HL-60 (cell line): ENCODE measurements at regions not wholly inside any gene's neighbourhood (a gene's known extent, or its start where the extent isn't known, plus 50 kb on each side); places are given as distances from the start of the nearest gene placed in this dataset.
"Not testable (repeated sequence)": the region's sequence is repeated elsewhere in the genome, so short reads cannot be mapped to it uniquely, and the experiment has no call there.

Experiments used
- DNase-seq, 2 experiments: peaks; one replicate each; pipeline ENCODE4 v3.0.0-alpha.2; 2010 to 2020; ENCODE audit warnings: low read depth in 1 of 2, low spot score in 1 of 2
- H3K27ac ChIP-seq: fragments of 250-450 bp; sonication (Bioruptor Pico); replicated peaks from 2 replicates; pipeline ENCODE4 v1.5.1; 2020; ENCODE audit warnings: mild to moderate bottlenecking, moderate library complexity
- H3K27me3 ChIP-seq: fragments of 250-450 bp; sonication (Bioruptor Pico); 2 replicates; pipeline ENCODE4 v1.5.1; 2021; ENCODE audit warnings: mild to moderate bottlenecking, moderate library complexity; ENCODE audit not compliant: insufficient read depth, poor library complexity, severe bottlenecking
- H3K4me3 ChIP-seq: replicated peaks from 2 replicates; pipeline ENCODE4 v1.5.1; 2011; ENCODE audit warnings: mild to moderate bottlenecking, control low read depth, low read length; ENCODE audit not compliant: insufficient read depth
- CTCF ChIP-seq: IDR thresholded peaks from one replicate; pipeline ENCODE4 v1.5.1; 2011; ENCODE audit warnings: low read length, control low read depth, inconsistent platforms; ENCODE audit not compliant: insufficient read depth
- GABPA ChIP-seq: IDR thresholded peaks from 2 replicates; pipeline ENCODE4 v1.6.1; 2012; ENCODE audit warnings: low read depth
- POLR2AphosphoS5 ChIP-seq: IDR thresholded peaks from 2 replicates; pipeline ENCODE4 v1.6.1; 2012; ENCODE audit warnings: low read depth
- REST ChIP-seq: IDR thresholded peaks from 2 replicates; pipeline ENCODE4 v1.6.1; 2012; ENCODE audit warnings: low read depth; ENCODE audit not compliant: insufficient replicate concordance
- SPI1 ChIP-seq: IDR thresholded peaks from 2 replicates; pipeline ENCODE4 v1.6.1; 2012; ENCODE audit warnings: low read depth, mild to moderate bottlenecking, borderline replicate concordance

DNA sequence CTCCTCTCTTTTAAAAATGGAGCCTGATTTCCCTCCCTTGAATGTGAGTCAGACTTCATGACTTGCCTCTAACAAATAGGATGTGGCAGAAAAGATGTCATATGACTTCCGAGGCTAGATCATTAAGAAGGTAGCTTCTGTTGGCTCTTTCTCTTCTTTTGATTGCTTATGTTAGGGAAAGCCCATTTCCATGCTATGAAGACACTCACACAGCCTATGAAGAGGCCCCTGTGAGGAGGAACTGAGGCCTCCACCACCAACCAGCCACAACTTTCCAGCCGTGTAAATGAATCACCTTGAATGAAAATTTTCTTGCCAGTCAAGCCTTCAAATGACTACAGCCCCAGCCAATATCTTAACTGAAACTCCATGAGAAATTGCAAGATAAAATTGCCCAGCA, 413.4 kb downstream of the TMEM38B start:
- no peak overlapping the region for H3K4me3 ChIP-seq
- no peak overlapping the region for H3K27ac ChIP-seq
- no peak for DNase-seq
- TF ChIP-seq REST (no peak), CTCF (no peak), GABPA (no peak), POLR2AphosphoS5 (no peak), SPI1 (no peak)
- H3K27me3 ChIP-seq, result no peaks in the 10 kb centered on the region

- DNase-seq, H3K27me3 ChIP-seq, H3K4me3 ChIP-seq, H3K27ac ChIP-seq: not testable (repeated sequence)
Measured at GRCh38 chr9:106109706-106110105, 415.4 kb downstream of the TMEM38B start.

- no peak for TF ChIP-seq REST
- no peak for TF ChIP-seq SPI1
- no peak for TF ChIP-seq POLR2AphosphoS5
- TF ChIP-seq CTCF, result no peak
- no peak for TF ChIP-seq GABPA
- no peak overlapping the region for H3K27ac ChIP-seq
- DNase-seq, result no peak
- no peak overlapping the region for H3K4me3 ChIP-seq
- H3K27me3 ChIP-seq, result no peaks in the 10 kb centered on the region
Measured at GRCh38 chr9:106110483-106110882, 416.1 kb downstream of the TMEM38B start.

DNA sequence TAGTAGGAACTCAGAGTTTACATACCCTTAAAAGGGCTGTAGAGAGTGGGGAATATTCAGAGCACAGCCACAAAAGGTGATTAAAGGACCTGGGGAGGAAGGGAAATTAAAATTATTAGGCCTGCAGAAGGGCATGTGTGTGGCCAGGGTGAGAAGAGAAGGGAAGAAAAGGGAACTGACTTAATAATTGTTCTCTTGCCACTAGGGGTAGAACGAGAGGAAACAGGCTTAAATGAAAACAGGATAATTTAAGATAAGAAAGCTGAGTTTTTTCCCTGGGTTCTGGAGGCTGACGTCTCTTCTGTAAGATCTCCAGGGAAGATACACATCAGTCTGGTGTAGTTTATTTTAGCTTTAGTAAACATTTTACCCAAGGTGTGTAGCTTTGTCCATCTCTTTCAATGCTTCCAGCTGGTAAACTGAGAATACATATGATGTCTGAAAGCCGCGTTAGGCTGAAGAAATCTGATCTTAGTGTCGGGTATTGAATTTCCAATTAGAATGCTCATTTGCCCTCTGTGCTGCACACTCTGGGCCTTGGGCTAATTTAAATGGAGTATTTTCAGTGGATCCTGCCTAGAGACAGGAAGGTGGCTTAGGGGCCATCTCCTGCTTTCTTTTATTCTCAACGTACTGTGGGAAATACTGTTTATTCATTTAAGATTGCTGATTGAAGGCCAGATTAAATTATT, 416.8 kb downstream of the TMEM38B start:
- TF ChIP-seq GABPA (no peak), POLR2AphosphoS5 (no peak), SPI1 (peak; percentile 55; the same call in 1 of the 2 replicates)
- Histone ChIP-seq H3K27ac (no peak overlapping the region), H3K4me3 (no peak overlapping the region), H3K27me3 (no peaks in the 10 kb centered on the region)
- no peak for DNase-seq

DNA sequence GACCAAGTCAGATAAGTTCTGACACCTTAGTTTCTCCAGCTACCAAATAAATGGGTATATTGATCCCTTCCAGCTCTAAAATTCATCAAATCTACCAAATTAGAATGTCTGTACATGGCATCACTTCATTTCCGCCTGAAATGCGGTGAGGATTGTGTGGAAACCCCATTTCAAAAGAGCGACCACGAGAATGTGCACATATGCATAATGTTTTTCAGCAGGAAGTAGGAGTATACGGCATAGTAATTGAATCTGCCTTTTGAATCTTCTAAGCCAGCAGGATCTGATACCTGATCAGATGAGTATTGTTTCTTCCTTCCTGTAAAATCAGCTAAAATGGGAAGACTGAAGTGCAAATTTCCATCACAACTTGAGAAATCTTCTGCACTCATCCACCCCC, 418.6 kb downstream of the TMEM38B start:
- no peak overlapping the region for H3K4me3 ChIP-seq
- DNase-seq, result peak in 1 of 2 experiments; percentile 47

More for the DNA sequence above, 418.6 kb downstream of the TMEM38B start:
- Histone ChIP-seq H3K27me3 (no peaks in the 10 kb centered on the region), H3K27ac (no peak overlapping the region)
- TF ChIP-seq POLR2AphosphoS5, result no peak
